HG03196 (cell line): ENCODE measurements at regions not wholly inside any gene's neighbourhood (a gene's known extent, or its start where the extent isn't known, plus 50 kb on each side); places are given as distances from the start of the nearest gene placed in this dataset.
"Not testable (repeated sequence)": the region's sequence is repeated elsewhere in the genome, so short reads cannot be mapped to it uniquely, and the experiment has no call there.

Experiments
- ATAC-seq: cut with Tn5 transposase; IDR thresholded peaks from one replicate; pipeline ENCODE4 v1.9.1; 2021; ENCODE audit not compliant: unreplicated experiment

DNA sequence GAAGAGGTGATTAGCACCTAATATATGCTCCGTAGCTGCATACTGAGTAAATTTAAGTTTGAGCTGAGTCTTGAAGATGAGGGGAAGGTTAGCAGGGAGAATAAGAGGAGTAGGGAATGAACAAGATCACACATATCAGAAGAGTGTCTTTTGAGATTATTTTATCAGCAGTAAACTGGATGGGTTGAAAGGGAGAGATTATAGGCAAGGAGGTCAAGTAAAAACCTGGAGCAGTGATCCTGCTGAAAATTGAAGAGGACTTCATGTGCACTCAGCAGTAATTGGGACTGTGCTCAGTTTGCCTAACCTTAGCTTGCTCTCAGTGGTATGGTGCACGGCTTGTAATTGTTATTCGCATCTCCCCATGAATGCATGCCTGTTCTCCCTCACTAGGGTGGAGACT is 79.5 kb upstream of the PICALM start:
- no peak for ATAC-seq

DNA sequence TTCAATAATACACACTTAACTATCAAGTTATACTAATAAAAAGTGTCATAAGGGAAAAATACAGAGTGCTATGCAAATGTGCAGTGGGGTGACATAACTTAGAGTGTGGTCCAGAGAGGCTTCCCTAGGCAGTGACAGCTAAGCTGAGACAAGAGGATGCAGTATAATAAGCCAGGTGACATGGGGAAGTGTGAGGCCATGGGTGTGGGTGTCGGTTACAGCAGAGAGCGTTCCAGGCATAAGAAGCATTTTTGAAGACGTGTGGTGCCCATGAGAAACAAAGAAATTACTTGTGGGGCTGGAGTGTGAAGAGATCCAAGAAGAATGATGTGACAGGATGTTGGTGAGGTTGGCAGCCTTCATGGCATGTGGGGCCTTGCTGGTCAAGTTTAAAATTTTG is 78.1 kb upstream of the PICALM start:
- ATAC-seq = no peak

DNA sequence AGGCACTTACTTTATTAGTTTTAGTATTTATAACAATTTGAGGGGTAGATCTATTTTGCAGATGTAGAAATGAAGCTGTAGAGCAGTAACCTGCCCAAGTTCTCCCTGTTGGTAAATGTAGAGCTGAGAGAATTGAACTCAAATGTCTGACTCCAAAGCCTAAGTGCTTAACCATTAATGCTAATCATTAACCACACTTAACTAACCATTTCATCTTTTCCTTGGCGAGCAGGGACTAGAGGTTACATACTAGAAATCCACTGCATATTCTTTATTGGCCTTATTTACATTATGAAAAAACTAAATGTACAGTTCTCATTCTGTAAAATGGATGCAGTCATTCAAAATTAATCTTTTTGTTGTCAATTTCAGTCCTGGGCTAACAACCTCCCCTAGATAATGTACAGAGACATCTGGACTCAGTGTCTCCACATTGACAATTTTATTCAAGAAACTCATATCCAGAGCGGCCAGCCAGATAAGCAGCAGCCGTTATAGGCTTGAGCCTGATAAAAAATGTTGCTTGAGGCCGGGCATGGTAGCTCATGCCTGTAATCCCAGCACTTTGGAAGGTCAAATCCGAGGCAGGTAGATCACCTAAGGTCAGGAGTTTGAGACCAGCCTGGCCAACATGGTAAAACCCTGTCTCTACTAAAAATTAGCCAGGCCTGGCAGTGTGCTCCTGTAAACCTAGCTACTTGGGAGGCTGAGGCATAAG is 76.7 kb upstream of the PICALM start:
- peak; percentile 43 for ATAC-seq

DNA sequence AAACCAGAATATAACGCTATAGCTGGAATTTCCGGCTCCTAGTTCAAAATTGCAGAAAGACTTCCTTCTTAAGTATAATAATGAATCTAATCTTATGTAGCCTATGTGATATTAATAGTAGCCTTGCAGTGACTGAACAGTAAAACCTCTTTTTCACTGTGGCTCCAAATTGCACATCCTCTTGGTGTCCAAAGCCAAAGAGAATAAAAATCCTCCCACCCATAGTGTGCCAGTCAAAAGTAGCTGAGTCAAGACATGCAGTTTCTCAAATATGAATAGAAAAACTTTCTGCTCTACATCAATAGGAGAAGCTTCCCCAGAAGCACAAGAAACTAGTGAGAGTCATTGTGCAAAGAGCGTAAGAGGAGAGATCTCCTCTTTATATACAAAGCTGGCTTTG is 76.0 kb upstream of the PICALM start:
- no peak for ATAC-seq

DNA sequence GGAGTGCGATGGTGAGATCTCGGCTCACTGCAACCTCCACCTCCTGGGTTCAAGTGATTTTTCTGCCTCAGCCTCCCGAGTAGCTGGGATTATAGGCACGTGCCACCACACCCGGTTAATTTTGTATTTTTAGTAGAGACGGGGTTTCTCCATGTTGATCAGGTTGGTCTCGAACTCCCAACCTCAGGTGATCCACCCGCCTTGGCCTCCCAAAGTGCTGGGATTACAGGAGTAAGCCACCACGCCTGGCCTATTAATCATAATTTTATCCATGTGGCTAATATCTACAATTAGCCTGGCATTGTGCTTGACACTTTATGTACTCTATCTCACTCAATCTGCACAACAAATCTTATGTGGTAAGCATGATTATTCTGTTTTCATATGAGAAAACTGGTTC is 75.2 kb upstream of the PICALM start:
- ATAC-seq = not testable (repeated sequence)

DNA sequence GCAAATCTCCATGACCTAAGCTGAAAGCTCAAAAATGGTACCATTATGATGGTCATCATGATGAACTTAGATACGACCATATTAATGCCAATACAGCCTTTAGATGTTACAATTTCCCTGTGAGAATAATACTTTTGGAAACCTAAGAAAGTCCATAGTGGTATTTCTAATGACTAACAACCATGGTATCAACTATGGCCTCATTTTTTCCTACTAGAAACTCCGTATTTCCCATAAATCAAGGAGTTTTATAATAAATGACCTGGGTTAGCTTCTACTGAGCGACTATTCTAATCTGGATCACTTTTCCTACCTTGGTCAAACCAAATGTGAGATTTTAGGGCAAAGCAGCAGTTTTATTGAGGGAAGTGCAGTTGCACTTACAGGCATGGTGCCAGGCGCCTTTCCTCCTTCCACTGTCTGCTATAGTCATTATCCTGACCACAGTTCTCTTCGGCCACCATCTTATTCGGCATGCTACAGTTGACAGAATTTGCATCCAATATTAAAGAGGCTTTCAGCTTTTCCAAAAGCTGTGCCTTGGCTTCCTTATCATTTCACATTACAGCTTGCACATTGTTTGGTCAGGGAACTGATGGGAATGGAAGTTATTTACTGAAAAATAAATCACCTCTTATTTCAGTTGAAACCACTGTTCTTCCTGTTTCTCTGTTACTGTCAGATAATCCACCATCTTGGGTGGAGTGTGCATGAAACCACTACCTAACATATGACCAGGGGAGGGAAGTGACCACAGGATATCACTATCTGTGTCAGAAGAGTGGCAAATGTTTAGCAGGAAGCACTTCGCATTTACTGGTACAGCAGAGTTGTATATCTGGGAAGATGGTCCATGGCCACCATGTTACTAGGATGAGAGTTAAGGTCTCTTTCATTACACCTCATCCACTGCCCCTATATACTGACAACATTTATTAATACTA is 74.5 kb upstream of the PICALM start:
- no peak for ATAC-seq

DNA sequence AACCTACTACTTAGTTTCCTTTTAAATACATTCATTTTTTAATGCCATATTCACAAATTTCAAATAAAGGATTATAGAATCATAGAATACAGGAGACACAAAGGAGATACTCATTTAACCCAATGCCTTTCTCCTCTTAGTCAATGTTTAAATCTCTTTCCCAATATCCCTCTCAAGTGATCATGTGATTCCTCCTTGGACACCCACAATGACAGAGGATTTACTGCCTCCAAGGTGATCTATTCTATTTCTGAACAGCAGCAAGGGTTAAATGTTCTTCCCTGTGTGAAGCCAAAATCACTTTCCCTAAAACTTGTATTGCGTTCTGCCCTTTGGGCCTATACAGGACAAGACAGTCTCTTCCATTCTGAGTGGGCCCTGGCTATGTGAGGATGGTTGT is 73.3 kb upstream of the PICALM start:
- no peak for ATAC-seq

DNA sequence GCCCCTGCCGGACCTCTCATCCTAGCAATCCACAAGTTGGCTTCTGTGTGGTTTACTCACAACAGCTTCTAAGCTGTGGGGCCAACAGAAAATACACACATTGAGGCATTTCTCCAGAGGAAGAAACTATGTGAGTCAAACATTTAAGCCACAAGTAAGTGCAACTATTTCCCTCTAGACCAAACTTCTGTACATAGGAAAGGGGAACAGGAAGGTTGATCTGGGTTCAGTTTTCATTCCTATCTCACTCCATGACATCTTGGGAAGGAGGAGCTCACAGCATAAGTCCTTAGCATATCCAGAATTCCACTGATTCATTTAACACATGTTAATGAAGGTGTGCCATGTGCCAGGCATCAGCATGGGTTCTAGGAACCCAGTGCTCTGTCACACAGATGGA is 72.8 kb upstream of the PICALM start:
- no peak for ATAC-seq

DNA sequence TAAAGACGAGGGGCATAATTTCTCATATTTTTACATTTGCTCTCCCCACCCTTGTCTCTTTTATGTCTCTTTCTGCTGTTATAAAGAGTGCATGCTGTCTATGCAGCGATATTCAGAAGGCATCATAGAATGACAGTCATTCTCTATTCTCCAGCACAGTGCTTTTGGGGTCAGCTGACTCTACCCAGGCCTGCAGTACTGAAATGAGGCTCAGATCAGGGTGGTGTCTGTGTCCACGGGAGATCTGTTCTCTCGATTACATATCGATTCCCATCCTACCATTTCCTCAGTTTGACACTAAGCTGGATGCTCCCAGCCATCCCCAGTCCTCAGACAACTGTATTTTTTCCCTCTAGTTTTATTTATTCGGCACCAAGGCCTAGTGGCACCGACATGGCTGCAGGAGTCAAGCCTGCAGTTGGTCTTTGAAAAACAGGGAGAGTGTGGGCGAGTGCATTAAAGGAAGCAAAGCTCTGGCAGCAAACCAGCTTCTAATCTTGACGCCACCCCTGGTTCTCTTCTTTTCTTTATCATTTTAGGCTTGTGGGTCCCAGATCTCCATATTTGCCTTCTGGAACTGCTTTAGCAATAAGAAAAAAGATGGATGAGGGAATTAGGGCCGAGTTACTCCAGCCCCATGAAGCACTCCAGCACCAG is 71.6 kb upstream of the PICALM start:
- no peak for ATAC-seq

DNA sequence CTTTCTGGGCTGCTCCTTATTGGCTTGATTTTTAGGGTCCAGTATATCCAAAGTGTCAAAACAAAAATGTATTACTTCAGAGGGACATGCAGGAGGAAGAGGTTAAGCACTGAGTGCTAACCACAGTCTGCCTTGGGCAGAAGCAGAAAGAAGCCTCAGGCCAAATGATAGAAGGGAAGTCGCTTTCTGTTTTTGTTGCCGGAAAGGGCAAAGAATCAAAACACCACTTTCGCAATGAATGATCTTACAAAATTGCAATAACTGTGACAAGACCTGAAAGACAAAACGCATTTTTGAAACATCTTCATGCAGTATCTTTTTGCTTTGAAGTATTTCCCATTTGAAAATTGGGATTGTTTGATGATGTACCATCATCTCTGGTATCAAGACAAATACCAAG is 70.1 kb upstream of the PICALM start:
- peak; percentile 65 for ATAC-seq

DNA sequence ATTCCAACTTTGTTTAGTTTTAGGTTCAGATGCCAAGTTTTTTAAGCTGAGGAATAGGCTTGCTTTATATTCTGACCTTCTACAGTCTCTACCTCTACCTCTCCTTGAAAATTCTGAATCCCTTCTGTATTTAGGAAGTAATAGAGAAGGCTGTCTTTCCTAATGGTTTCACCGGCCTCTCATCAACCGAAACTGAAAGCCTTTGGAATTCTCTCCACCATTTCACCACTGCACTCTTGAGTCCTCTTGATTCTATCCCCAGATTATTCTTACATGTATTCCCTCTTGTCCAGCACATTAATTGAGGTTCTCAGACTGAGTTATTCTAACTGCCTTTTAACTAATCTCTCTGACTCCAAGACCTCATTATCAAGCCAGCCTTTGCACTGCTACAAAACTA is 67.7 kb upstream of the PICALM start:
- no peak for ATAC-seq

DNA sequence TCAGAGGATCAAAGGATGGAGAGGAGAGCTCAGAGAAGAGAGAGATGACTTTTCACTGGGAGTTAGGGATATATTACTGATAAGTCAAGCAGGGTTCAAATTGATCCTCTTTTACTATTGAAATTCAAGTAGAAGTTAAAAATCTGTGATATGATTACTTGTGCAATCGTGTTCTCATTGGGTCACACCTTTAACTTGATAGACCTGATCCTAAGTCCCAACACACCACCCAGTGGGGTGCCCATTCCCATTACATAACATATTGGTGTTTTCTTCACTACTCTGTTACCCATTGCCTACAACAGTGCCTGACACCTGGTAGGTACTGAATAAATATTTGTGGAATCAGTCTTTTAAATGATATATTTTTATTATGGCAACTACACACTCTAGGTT is 66.4 kb upstream of the PICALM start:
- ATAC-seq = no peak

DNA sequence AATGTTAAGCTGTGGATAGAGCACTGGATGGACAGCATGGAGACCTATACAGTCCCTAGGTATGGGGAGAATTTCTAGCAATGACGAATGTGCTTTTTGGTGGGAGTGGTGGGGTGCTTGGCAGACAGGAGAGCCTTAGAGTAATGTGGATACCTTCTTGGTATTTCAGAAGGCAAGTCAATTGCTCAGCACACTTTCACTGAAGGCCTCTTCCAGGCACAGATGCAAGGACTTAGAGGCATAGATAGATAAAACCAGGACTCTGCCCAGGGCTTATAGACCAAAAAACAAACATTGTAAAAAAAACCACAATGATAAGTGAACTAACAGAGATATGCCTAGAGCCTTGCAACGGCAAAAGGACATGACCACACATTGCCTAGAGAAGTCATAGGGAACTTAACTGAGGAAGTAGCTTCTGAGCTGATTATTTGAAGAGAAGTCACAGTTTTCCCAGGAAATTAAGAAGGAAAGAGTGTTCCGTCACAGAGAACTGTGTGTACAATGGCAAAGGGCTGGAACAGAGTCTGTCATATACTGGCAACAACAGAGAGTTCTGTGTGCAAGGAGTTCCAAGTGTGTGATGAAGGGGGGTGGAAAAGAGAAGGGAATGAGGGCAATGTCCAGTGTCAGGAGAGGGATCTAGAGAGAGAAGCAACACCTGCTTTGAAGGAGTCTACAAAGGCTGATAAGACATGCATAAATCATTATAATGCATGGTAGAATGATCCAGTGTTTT is 65.9 kb upstream of the PICALM start:
- ATAC-seq = no peak

DNA sequence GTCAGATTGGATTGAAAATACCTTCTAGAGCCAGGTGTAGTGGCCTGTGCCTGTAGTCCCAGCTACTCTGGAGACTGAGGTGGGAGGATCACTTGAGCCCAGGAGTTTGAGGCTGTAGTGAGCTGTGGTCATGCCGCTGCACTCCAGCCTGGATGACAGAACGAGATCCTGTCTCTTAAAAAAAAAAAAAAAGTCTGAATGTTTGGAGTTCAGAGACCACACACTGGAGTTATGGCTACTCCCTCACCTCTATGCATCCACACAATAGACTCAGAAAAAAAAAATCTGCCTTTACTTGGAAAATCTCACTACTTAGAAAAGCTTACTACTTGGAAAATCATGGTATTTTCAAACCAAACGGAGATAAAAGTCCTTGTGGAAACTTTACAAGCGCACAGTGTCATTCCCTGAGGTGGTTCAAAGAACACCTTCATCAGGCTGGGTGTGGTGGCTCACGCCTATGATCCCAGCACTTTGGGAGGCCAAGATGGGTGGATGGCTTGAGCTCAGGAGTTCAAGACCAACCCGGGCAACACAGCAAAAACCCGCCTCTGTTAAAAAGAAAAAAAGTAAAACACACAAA is 63.9 kb upstream of the PICALM start:
- no peak for ATAC-seq

DNA sequence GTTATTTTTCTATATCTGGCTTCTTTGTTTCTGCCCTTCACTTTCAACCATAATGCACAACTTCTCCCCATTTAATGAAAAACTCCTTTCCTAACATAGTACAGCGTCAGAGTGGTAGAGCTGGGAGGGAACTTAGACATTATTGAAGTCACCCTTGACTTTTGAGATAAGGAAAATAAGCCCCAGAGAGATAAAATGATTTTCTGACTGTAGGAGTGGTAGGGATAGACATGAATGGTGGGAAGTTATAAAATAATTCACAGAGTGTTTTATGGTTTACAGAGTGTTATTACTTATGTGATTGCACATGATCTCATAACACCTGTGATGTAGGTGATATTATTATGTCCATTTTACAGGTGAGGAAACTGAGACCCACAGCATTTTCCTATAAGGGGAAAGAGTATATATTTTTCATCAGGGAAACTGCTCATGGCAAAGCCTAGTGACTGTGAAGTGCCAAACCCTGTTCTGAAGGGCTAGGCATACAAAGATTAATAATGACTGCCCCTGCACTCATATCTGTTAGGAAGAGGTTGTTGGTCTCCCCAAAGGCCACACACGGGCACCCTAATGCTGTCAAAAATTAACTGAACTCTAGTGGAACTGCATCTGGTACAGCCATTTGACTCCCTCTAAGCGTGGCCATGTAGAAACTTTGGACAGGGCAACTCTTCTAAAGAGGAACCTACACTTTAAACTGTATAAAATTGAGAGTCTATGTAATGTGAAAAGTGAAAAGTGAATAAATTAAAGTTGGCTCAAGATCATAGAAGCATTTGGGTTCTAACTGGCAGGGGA is 61.1 kb upstream of the PICALM start:
- ATAC-seq = no peak

DNA sequence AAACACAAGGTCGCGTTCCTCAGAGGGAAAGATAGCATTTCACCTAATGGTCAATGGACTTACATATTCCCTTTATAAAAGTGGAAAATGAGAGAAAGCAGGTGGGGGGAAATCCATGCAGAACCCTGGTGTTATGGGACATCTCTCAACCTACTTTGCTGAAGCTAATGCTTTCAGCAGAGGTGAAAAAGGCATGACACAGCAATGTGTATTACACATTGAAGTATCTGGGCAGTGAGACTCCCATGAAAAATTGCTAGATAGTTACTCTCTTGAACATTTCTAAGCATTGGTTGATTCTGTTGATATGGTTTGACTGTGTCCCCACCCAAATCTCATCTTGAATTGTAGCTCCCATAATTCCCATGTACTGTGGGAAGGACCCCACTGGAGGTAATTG is 60.0 kb upstream of the PICALM start:
- ATAC-seq = no peak

DNA sequence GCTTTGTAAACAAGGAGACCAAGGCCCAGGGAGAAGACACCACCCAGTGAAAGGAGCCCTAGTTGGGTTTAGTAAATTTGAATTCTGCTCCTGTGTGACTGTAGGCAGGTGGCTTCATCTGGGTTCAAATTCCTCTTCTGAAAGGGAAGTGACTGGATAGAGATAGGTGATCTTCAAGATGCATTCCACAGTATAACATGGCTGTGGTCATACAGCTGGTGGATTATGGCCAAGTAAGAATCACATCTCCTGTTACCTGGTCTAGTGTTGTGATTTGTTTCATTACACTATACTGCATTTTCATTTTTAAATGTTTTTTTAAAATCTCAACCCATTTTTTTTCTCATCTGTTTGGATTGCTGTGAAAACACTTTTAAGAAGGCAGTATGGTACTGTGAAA is 58.0 kb upstream of the PICALM start:
- no peak for ATAC-seq

DNA sequence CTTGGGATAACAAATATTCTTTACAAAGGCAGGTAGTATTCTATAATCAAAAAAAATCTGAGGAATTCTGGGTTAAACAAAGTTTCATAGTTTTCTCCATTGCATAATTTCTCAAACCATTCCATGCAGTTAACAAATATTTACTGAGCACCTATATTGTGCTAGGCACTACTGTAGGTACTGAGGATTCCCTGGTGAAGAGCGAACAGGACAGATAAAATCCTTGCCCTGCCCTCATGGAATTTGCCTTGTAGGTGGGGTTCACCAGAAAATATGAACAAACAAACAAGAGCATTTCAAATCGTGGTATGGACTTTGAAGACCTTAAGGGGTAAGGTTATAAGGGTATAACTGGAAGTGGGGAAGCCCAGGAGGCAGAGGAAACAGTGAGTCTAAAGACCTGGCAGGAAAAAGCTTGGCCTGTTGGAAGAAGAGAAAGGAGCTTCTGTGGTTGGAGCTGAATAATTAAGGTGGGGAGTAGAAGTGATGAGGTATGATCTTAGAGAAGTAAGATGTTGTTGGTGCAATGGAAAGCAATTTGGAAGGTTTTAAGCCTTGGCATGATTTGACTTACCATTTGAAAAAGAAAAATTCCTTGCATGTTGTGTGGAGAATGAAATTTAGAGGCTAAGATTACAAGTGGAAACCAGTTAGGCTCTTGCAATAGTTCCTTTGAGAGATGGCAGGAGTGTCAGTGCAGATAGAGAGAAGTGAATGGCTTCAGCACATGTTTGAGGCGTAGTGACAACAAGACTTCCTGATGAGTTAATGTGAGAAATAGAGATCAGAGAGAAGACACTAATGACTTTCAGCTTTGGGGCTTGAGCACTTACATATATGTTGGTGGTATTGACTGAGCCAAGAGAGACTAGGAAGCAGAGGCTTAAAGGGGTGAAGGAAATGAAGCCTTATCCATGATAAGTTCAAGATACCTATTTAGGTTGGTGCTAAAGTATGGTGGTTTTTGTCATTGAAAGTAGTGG is 55.7 kb upstream of the PICALM start:
- ATAC-seq = no peak

DNA sequence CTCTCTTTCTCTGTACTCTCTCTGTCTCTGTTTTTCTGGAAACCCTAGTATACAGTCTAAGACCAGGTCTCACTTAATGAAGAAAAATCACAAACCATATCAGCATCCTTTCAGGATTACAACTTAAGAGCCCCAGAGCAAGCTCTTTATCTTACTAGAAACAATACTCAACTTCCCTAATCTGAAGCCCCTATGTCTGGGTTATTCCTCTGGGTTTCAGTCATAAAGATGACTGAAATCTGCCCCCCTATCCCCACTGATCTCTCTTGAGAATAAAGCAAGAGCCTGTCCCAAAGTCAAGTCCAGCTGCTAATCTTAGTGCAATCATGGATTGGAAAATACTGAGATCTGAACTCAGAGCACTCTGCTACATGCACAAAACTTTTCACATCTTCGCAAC is 53.9 kb upstream of the PICALM start:
- ATAC-seq = no peak
